ENCODE measurements at regions not wholly inside any gene's neighbourhood (a gene's known extent, or its start where the extent isn't known, plus 50 kb on each side); places are given as distances from the start of the nearest gene placed in this dataset.
A peak's percentile ranks its signal among the peaks of the same experiment; 100 is the strongest.

DNA sequence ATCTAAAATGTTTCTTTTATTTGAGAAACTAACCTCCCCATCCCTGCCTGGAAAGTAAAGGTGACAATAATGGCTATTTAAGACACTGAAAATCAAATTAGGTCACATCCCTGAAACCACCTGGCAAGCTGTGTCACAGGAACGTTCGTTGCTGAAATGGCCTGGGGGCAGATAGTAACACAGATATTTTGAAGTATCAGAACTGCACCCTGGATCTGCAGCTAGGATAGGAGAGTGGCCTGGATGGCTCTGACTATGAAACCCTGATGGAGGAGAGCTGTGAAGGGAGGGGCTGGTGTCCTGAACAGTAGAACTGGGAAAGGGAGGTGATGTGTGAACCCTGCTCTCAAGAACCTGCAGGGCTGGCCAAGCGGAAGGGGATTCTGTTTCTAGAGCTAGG, 648.3 kb upstream of the CFAP20DC start:
- DNase-seq, result no peak

DNA sequence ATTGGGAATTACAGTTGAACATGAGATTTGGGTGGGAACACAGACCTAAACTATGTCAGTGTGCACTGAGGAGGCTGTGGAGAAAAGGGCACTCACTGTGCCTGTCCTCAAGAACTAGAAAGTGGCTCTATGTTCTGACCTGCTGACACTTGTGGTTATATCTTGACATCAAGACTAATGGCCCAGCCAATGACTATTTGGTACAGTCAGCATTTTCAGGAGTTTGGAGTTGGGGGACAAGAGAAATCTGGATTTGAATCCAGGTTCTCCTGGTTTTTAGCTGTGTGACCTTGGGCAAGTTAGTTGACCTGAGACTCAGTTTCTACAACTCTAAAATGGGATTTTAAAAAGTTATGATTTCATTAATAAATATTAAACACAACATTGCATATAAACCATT, 647.0 kb upstream of the CFAP20DC start:
- no peak for DNase-seq

DNA sequence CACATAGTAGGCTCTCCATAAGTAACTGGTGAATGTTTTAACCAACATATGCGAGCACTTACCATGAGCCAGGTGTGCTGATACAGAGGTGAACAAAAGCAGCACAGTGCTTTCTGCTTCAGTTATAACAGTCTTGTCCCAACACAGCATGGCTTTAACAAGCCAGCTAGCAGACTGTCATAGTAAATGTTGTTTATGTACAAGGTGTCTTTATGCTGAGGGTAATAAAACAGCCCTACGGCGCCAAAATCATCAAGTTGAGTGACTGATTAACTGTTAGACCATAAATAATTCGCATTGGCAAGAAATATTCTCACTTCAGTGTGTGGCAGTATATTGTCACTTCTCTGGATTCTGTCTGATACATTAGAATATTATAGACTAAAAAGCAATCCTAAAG, 646.0 kb upstream of the CFAP20DC start:
- no peak for DNase-seq

DNA sequence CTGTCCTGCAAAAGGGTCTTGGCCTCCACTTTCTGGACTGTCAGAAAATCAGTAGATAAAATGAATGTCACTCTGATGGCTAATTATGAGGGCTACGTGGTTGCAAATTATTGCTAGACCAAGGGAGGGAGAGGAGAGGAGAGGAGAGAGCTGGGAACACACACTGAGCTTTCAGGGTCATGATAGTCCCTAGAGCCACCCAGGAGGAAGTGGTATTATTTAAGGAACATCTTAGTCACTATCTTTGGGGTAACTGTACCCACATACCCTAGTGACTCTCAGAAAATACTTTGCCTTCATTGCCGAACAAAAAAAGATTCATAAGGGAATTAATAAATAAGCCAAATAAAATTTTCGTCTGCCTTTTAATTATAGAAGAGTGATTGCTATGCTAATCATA, 642.3 kb upstream of the CFAP20DC start:
- no peak for DNase-seq

DNA sequence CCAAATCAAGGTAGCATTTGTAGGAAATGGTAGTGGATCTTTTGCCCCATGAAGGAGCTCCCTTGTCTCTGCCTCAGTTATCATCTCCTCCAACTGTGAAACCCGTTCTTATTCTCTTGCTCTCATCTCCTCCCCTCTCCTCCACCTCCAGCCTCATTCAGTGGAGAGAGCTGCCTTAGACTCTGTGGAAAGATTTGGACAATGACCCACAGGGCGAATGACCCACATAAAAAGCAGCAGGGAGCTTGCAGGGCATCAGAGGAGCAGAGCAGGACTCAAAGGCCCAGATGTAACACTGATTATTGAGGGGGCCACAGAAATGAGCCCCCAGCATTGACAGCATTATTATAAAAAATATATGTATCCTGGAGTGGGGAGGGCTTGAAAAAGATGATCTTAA, 641.1 kb upstream of the CFAP20DC start:
- DNase-seq, result no peak

DNA sequence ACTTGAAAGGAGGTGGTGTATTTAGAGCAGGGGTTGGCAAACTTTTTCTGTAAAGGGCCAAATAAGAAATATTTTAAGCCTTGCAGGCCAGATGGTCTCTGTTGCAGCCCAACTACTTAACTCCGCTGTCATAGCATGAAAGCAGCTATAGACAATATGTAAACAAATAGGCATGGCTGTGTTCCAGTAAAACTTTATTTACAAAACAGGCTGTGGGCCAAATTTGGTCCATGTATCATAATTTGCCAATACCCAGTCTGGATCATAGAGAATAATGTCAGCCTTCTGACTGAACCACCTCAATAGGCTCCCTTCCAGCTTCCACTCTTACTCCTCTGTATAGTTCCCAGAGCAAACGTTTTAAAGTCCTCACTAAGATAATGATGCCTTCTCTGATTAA, 638.8 kb upstream of the CFAP20DC start:
- no peak for DNase-seq

DNA sequence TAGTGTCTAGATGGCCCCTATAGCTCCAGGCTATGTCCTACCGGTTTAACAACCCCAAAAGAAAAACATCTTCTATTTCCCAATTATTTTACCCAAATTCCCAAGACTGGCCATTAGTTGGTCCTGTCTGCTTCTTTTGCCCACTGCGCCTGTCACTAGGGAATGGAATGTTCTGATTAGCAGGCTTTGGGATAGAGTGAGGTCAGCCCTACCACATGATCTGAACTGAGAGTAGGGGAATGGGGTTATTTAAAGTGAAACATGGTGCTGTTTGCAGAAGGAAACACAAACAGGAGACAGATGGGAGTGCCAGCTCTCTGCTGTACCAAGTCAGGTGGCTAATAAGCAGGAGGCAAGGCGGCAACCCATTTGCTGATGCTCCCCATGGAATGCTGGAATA, 635.6 kb upstream of the CFAP20DC start:
- no peak for DNase-seq

DNA sequence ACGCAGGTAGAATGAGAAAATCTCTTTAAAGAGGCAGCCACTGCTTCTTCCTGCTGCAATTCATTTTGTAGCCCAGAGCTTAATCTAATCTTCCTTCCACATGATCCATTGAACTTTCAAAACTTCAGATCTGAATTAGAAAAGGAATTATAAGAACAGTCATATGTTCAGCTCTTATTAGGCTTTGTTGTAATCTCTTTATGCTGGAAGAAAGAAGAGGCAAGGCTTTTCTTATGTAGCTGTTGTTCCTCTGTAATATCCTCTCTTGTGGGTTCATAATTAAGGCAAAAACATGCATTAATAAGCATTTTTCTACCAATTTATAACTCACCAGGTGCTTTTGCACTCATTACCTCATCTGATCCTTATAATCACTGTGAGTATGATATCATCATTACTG, 634.9 kb upstream of the CFAP20DC start:
- no peak for DNase-seq

DNA sequence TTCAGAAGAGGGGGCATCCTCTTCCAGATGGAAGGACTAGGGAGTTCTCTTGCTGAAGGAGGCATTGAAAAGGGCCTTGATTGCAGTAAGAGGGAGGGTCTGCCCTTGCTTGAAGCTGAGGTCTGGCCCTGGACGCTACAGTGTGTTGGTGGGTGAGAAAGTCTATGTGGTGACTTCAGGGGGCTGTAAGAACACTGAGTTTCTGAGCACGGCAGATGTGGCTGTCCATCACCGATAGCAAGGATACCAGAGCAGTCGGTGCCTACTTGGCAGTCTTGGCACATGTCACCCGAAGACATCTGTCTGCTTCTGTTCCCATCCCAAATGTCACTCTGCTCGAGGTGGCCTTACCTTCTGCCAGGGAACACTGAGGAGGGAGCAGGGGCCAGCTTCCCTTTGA, 631.1 kb upstream of the CFAP20DC start:
- DNase-seq, result peak; percentile 50

DNA sequence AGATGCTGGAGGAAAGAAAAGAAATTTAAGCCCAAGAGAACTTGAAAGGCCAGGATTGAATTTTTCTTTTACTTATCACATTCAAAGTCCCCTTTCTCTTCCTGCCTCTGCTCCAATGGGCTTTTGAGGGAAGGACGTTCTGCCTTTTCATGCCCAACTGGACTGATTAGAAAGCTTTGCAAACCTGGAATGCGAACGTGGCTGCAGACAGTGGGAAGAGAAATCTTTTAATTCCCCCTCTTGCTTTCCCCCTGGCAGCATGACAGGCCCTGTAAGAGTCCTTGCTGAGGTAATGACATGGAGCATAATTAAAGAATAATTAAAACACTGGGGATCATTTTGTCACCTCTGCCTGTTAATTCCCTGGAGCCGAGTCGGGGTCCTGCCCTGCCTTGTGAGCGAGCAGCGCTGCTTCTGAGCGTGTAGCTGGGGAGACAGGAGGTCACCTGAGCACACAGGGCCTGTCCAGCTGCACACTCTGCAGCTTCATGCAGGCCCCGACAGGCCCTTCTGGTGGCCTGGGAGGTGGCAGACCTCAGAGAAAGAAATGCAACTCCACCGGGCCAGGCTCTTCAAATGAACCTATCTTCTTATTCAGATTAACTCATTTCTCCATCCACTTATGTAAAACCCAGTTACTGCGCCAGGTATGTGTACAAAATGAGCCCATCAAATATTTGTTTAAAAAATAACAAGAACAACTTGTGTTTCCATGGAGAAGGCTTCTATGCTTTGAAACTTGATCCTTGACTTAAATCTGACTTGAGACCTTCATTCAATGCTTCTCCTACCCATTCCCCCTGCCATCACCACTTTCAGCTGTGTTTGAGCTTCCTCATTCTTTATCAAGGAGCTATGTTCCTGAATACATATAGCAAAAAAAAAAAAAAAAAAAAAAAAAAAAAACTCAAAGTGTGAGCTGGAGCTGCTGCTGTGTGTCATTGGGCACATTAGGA, 628.2 kb upstream of the CFAP20DC start:
- no peak for DNase-seq

DNA sequence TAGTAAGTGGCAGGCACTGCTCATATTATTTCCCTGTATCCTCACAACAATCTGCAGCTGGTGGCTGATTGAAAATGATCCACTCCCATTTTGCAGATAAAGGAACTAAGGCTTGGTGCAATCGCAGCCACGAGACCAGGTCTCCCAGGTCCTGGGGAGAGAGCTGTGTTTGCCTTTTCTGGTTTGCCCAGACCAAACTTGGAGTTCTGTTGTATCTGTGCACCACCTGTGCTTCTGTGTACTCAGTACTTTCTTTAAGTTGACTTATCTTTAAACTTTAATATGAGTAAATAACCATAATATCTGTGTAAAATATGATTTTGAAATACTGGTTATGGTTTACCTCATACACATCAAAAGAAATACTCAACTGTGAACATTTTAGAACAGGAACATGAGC, 625.7 kb upstream of the CFAP20DC start:
- DNase-seq, result no peak

DNA sequence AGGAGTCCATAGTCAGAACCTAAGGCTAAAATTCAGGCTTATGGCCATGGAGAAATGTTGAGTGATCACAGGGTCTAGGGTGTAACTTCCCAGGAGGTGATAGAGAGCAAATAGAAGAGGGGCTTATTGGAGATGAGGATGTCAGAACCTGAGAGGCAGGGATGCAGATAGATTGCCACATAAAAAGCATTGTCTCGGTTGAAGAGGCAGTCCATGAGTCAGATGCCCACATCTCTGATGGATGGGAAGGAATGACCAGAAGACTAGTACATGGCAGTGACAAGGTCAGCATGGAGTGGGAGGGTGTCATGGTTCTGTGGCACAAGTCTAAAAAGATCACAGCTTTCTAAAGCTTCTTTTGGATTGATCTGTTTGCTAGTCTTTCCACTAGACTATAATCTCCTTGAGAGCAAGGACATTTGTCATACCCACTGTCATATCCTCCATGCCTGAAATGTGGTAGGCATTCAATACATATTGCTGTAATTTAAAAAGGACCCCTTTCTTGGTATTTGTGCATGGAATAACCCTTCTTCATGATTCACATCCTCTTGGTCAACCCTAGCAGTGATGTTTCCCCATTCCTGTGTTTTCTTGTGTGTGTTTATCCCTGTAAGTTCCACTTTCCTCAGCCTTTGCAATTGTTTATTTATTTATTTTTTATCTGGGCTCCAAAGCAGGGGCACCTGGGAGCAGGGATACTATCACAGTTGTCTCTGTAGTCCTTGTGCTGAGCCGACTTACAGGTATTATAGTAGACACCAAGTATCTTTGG, 613.4 kb upstream of the CFAP20DC start:
- no peak for DNase-seq

DNA sequence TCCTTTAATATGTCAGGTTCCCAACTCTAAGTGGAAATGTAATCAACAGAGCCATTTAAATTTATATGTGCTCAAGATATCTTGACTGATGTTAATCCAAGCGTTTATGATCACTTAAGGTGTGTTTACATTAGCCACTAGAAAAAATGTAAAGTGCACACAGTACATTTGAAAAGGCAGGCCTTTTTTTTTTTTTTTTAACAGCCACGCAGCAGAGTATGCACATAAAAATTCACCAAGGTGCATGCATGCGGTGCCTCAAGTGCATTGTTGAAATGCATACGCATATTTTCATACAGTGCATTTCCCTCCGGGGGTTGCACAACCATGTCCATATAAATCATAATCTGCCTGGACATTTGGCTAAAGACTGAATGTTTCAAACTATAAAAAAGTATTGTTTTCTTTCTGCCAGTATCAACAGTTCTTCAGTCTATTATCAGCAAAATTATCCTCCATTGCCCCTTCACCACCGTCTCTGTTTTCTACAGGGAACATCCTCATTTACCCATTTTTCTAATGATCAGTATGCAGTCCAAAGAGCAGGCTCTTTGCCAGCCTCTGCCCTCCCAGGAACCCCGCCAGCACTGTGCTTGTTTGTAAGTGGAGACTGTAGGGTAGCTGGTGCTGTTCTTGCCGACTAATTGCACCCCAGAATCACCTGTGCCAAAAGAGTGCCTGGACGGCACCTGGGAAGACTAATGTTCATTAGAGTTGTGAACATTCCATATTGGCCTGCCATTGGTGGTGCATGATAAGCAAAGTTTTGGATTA, 611.2 kb upstream of the CFAP20DC start:
- no peak for DNase-seq

DNA sequence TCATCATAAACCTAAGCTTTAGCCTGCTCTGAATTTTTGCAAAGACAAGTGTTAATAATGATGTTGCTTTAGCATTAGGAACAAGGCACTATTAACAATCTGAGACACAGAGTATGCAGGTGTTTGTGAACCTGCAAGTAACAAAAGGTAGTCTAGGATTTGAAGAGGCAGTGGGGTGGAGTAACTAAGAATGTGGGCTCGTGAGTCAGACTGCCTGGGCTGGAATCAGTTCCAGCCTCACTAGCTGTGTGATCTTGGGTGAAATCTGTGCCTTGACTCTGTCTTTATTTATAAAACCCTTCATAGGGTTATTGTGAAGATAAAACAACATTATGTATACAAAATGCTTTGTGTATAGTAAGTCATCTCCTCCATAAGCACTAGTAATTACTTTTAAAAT, 610.6 kb upstream of the CFAP20DC start:
- no peak for DNase-seq

DNA sequence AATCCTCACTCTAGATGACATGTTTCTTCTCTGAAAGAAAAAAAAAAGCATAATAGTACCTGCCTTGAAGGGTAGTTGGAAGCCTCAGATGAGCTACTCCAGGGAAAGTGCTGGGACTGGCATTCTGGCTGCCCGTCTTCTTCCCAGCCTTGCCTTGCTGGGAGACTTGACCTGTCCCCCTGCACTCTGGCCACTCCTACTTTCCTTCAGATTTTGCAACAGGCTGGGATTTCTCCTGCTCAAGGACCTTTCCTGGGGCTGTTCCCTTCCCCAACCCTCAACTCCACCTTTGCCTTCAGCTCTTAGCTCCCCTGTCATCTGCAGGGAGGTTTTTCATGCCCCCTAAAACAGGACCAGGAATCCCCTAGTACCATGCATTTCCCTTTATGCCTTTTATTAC, 609.9 kb upstream of the CFAP20DC start:
- no peak for DNase-seq

DNA sequence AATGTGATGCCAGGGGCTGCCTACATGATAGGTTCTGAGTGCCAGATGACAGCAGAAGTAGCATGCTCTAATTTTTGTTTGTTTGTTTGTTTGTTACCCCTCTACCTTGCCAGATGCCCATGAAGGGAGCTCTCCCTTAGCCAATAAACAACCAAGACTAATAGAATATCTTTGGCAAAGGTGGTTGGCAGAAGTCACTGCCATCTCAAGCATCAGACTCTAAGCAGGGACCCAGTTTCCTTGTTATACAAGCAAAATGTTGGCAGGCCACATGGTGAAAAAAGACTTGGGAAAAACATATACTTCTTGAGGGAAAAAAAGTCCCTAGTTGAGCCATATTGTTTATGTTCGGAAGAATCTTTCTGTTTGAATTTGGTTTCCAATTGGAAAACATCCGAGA, 609.0 kb upstream of the CFAP20DC start:
- no peak for DNase-seq

DNA sequence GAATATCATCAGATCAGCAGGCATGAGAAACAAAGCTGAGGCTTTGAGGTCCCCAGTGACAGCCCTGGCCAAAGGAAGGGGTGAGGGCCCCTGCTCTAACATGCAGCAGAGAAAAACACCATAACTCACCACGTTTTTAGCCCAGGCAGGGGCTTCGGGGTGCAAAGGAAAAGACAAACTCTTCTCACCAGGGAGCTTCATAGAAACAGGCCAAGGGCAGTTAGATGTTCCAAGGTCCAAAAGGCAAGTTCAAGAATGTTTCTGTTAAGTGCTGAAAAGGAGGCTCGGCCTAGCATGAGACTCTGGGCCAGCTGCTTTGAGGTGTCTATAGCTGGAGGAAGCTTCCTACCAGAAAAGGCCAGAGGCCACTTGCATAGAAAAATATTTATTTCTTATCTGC, 608.4 kb upstream of the CFAP20DC start:
- DNase-seq, result no peak

DNA sequence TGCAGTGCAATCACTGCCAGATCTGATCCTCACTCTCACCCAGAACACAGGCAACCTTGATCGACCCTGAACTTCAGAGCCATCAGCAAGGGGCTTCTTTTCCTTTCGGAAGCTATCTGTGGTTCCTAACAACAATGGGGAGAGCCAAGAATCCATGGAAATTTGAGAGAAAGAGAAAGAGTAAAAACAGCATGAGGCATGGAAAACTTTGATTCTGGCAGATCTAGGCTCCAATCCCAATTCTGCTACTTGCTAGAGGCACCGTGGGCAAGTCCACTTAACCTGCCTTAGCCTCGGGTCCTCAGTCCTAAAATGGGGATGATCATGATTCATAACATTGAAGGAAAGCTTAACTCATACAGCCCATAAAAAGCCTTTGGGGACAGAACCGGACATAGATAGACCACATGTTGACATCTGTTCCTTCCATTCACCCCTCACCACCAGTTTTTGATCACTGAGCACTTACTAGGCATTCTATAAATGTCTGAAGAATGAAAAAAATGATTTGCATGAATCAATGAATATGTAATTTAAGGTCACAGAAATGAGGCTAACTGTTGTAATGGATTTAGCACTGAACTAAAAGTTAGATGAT, 605.7 kb upstream of the CFAP20DC start:
- no peak for DNase-seq

DNA sequence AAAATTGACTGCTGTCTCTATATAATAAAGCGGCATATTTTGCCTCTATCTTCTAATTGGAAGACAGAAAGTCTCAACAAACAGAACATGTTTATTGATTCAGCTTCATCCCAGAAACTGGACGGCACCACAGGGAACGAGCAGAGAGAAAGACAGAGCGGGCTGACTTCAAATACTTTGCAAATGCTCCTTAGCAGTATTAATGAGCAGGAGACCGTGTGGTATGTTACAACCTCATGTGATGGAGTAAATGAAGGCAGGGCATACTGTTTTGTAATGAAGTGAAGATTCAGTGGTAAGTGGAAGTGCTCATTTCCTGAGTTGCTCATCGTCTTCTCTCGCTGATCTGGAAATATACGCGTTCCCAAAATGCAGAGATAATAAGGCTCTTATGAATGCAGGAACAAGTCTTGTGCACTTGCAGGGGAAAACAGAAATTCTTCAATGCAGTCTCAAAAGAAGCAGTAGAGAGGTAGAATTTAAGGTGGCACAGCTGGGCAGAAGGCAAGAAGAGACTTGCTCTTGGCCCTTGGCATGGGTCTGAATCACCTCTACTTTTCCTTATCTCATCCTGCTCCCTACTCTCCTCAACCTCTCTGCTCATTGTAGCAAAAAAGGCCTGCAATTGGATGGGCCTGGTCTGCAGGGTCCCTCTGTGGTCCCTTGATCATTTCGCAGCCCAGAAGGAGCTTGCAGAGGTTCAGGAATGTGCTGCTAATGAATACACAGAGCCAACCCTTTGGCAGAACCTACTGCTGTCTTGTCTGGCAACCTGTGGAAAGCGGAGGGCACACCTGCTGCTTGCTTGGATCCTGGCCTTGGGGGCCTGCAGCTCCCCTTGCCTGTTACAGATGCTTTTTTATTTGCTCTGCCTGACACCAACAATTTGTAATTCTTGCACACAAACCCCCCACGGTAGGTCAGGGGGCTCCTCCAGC, 604.9 kb upstream of the CFAP20DC start:
- DNase-seq, result peak; percentile 51

DNA sequence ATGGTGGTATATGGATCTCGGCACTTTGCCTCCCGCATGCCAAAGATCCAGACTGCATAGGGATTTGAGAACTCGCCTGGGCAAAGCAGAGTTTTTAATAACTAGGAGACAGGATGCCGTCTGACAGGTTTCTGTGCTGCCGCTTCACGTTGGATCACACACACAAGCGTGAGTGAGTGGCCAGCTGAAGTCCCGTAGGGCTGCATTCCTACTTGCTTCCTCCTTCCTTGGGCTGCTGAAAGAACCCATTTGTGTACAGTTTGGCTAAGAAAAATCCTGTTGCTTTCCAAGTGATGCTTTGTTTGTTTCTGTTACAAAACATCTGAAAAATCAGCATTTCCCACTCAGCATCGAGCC, 604.3 kb upstream of the CFAP20DC start:
- peak; percentile 79 for DNase-seq

DNA sequence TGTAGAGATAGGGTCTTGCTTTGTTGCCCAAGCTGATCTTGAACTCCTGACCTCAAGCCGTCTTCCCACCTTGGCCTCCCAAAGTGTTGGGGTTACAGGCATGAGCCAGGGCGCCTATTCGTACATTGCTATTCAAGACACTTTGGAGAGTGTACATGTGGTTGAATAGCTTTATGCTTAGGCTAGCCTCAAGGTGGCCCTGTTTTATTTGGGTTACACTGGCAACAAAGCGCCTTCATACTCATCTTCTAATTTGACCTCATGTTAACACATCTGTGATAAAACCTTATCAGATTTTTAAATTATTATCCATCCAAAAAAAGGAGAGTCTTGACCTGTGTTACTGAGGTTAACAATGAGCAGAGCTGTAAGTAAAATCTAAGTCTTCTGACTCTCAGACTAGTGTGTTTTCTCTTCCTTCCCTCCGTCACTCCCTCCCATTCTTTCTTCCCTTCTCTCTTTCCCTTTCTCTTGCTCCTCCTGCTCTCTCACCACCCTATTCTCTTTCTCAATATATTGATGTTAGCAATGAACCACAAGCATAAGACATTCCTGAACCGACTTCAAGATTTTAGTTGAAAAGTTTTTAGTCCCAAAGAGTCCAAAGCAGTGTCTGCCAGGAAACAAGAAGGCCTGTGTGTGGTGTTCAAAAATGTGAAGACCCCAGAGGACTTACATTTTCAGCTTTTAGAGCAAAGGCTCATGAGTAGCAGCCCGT, 603.7 kb upstream of the CFAP20DC start:
- no peak for DNase-seq

All from right forelimb (tissue), 1 donor.